DLD1 (cell line): ENCODE measurements at regions not wholly inside any gene's neighbourhood (a gene's known extent, or its start where the extent isn't known, plus 50 kb on each side); places are given as distances from the start of the nearest gene placed in this dataset.

Source experiments
- in situ Hi-C: cut with HindIII; loops from 2 replicates; pipeline ENCODE4 v1.10.0; 2017; ENCODE audit warnings: low sequenced_read_pairs

DNA sequence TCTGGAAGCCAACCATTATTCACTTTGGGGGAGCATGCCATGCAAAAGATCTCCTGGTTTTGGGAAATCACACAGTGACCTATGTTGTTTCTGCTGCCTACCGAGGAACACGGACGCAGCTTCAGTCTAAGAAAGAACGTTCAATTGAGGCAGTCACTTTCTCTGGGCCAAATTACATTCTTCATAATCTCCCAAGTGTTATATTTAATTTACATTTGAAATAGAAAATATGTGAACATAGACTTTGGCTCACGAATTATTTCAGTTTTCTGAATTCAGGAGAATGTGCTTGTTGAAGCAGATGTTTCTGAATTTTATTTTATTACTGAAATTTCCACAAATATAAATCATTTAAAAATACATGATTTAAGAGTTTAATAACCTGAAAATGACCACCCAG lies 93.6 kb upstream of the KCNJ16 start:
- in situ Hi-C loops = no loop called here

DNA sequence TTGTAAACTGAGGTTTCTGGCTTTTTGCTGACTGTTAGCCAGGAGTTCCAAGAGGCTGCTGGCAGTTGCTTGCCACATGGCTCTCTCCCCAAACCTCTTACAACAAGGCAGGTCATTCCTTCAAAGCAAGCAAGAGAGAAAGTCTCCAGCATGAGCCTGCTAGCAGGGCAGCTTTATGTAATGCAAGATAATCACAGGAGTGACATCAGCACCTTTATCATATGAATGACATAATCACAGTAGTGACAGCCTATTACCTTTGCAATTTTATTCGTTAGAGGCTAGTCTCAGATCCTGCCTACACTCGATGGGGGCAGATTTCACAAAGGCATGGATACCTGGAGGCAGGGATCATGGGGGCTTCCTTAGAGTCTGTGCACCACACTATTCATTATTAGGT lies 79.5 kb upstream of the KCNJ16 start:
- in situ Hi-C loops = no loop called here

DNA sequence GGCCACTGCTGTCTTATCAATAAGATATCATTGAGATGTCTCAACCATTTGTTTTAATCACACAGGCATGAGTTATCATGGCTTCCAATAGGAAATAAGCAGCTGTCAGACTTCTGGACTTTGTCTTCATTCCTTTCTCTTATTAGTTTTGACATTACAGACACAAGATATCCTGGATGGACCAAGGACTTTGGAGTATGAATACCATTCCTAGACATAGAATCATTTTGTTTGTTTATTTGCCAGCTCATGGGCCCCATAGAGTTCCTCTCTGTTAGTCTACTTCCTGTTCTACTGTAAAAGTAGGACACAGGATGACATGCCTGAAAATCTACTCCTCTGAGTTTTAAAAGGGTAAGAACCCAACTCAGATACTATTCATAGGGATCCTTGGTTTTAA lies 77.7 kb upstream of the KCNJ16 start:
- in situ Hi-C loops = no loop called here

DNA sequence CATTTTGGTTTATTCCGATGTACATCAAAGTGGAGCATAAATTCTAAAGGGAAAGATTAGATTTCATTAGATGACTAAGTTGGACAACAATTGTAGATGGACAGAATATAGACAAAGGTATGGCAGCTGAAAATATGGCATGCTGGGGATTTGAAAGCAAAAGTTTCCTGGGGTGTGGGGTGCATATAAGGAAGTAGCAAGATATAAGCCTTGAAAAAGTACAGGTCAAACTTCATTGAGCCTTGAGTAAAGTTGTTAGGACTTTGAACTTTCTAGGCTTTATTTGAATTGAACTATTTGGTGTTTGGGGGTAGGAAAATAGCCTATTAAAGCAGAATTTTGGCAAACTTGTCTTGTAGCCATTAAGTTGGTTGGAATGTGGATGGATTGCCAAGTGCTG lies 75.8 kb upstream of the KCNJ16 start:
- in situ Hi-C loops = no loop called here

DNA sequence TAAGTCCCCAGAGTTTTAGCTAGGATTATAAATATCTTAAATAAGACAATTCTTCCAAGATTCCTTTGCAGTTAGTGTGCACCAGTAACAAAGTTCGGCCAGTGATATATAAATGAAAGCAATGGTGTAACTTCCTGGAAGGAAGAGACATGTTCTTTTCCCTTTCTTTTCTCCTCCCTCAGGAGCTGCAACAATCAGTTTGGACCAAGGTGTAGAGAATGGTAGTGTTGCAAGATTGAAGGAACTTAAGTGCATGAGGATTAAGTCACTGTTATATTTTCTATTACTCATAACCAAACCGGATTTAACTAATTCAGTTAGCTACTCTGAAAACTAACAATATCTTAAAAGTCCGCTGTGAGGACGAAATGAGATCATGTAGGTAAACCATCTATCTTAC lies 68.9 kb upstream of the KCNJ16 start:
- in situ Hi-C loops = no loop called here

DNA sequence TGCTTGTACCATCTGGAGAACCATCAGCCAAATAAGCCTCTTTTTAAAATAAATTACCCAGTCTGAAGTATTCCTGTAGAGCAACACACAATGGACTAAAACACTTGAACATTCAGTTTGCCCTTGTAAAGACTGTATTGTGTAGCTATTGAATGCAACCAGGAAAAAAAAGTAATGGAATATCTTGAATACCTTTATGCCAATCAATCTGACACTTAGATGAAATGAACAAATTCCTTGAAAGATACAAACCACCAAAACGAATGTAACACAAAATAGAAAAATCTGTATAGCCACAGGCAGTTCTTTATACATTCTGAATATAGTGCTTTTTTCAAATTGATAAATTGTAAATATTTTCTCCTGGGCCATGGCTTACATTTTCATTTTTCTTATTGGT lies 63.3 kb upstream of the KCNJ16 start:
- in situ Hi-C loops = no loop called here

DNA sequence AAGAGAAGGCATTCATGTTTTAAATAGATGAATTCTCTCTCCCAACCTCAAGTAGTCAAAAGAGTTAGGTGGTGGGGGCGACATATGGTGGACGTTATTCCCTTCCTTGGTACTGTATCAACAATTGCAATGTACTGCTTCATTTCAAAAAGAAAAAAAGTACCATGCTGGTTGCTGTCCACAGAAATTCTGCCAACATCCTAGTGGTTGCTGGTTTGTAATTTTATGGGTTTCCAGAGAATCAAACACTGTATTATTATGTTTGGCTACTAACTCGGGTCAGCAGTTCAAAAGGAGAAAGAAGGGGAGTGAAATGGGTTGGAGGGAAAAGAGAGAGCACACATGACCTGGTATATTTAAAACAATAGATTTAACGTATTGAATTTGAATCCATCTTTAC lies 61.1 kb upstream of the KCNJ16 start:
- in situ Hi-C loops = no loop called here

DNA sequence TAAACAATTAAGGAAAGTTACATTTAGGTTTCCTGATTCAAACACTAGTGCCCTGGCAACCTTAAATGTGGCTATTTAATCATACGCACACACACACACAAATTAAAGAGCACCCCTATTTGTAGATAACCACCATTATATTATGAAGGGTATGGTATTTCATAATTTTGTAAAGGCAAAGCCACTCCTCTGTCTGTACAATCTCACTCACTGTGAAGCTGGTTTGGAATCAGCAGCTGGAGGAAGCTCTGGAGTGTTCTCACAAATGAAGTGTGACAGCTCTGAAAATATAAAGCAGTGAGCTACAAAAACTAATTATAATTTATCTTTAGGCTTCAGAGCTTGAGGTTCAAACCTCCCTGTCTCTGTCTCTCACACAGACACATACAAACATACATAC lies 57.9 kb upstream of the KCNJ16 start:
- in situ Hi-C loops = no loop called here

DNA sequence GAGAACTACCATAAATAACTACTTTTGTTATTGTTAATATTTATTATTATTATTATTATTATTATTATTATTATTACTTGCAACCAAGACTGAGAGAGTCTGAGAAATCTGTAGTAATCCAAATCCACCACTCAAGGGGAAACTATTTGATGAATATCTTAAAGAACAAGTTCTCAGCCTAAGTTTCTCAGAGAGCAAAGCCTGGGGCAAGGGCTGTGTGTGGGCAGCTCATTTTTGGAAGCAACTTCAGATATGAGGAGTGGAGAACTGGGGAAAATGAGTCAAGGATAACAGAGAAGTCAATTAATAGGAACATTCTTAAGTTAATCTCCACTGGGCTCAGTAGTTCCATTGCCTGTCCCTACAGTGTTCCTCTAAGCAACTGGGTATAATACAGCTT lies 57.1 kb upstream of the KCNJ16 start:
- in situ Hi-C loops = no loop called here

DNA sequence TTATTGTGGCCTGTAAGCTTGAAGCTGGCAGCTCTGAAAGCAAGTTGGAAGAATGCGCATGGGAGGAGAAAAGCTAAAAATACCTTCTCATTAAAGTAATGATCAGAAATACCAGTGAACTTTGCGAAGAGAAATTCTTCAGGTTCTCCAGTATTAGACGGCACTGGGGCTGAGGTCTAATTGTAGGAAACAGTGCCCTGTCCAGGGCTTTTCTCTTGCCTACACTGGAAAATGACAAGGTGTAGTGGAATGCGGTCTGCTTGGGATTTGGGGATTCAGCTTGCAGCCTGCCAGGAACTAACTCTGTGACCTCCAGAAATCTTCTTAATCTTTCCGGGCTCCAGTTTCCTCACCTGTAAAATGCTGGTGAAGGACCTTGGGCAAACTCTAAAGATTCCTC lies 53.3 kb upstream of the KCNJ16 start:
- in situ Hi-C loops = no loop called here

DNA sequence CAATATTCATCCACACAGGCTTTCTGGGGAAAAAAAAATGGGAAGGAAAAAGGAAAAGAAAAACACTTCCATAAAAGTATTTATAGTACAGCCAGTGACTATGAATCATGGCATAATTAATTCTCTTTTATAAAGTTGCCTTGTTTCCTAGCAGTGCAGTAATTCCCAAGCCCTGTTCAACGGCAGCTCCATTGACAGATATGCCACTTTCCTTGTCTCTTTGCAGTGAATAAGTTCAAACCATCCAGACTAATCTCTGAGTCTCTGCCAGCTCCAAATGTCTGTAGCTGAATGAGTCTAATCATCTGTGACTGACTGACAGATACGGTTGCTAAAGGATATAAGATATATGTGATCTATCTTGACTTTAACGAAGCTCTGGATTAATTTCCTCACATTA lies 52.9 kb upstream of the KCNJ16 start:
- in situ Hi-C loops = no loop called here

DNA sequence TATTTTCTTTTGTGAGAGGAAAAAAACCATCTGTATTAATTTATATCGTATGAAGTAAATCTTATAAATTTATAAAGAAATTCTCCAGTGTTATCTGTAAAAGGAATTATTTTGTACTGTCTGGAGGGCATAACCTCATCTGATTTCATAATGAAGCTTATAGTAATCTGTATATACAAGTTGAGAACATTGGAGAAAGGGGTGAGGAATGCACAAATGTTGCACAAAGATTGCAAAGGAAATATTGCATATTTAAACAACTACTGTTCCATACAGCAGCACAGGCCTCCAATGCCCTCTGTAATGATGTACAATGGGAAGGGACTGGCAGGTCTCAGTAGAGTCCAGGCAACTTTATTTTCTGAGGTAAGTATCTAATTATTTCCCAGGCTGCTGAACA lies 50.8 kb upstream of the KCNJ16 start:
- in situ Hi-C loops = no loop called here
